SJSA1 (cell line): ENCODE measurements at regions not wholly inside any gene's neighbourhood (a gene's known extent, or its start where the extent isn't known, plus 50 kb on each side); places are given as distances from the start of the nearest gene placed in this dataset.

Experiments
- DNase-seq, 2 experiments: peaks; one replicate each; pipeline ENCODE4 v3.0.0-alpha.2; 2015 to 2020; ENCODE audit warnings: low spot score in 2 of 2, low read depth in 1 of 2
- H3K27ac ChIP-seq: fragments of 250-450 bp; sonication (Bioruptor Pico); 2 replicates; pipeline ENCODE4 v1.5.1; 2020; ENCODE audit warnings: mild to moderate bottlenecking, moderate library complexity
- H3K27me3 ChIP-seq: fragments of 250-450 bp; sonication (Bioruptor Pico); replicated peaks from 2 replicates; pipeline ENCODE4 v1.5.1; 2020; ENCODE audit warnings: mild to moderate bottlenecking, moderate library complexity
- H3K36me3 ChIP-seq: fragments of 250-450 bp; sonication (Bioruptor Pico); 2 replicates; pipeline ENCODE4 v1.5.1; 2020; ENCODE audit warnings: mild to moderate bottlenecking
- H3K4me1 ChIP-seq: fragments of 250-450 bp; sonication (Bioruptor Pico); replicated peaks from 2 replicates; pipeline ENCODE4 v1.6.1; 2021; ENCODE audit warnings: mild to moderate bottlenecking
- H3K4me3 ChIP-seq: fragments of 250-450 bp; sonication (Bioruptor Pico); 2 replicates; pipeline ENCODE4 v1.5.1; 2020; ENCODE audit warnings: mild to moderate bottlenecking
- H3K9me3 ChIP-seq: fragments of 250-450 bp; sonication (Bioruptor Pico); replicated peaks from 2 replicates; pipeline ENCODE4 v1.5.1; 2020; ENCODE audit warnings: mild to moderate bottlenecking

GRCh38 chr11:112841729-112842128 is 119.5 kb upstream of the NCAM1 start:
- no peaks in the 10 kb centered on the region for H3K27me3 ChIP-seq
- peaks cover 13% of the 10 kb centered on the region for H3K4me1 ChIP-seq
- no peaks in the 10 kb centered on the region for H3K36me3 ChIP-seq
- H3K4me3 ChIP-seq = no peak overlapping the region
- no peak for DNase-seq
- no peaks in the 10 kb centered on the region for H3K9me3 ChIP-seq
- H3K27ac ChIP-seq = no peak overlapping the region

- peaks cover 13% of the 10 kb centered on the region for H3K4me1 ChIP-seq
- no peaks in the 10 kb centered on the region for H3K9me3 ChIP-seq
- H3K36me3 ChIP-seq = no peaks in the 10 kb centered on the region
- no peak overlapping the region for H3K4me3 ChIP-seq
- no peak overlapping the region for H3K27ac ChIP-seq
- H3K27me3 ChIP-seq = no peaks in the 10 kb centered on the region
- DNase-seq = no peak
Observed at GRCh38 chr11:112842151-112842550, 119.1 kb upstream of the NCAM1 start.

- DNase-seq = peak; percentile 57 to 72
- Histone ChIP-seq H3K27ac (peak overlapping the region; percentile 77), H3K4me1 (peaks cover 13% of the 10 kb centered on the region), H3K9me3 (no peaks in the 10 kb centered on the region), H3K27me3 (no peaks in the 10 kb centered on the region), H3K36me3 (no peaks in the 10 kb centered on the region), H3K4me3 (no peak overlapping the region)
Observed at GRCh38 chr11:112844517-112844916, 116.7 kb upstream of the NCAM1 start.

- H3K27me3 ChIP-seq = no peaks in the 10 kb centered on the region
- no peak for DNase-seq
- H3K4me3 ChIP-seq = no peak overlapping the region
Observed at GRCh38 chr11:112847568-112847967, 113.7 kb upstream of the NCAM1 start.

GRCh38 chr11:112852143-112852866 is 108.9 kb upstream of the NCAM1 start:
- peak in 1 of 2 experiments; percentile 49 for DNase-seq
- peaks cover 14% of the 10 kb centered on the region for H3K4me1 ChIP-seq
- H3K27me3 ChIP-seq = no peaks in the 10 kb centered on the region
- H3K27ac ChIP-seq = no peak overlapping the region
- no peak overlapping the region for H3K4me3 ChIP-seq
- H3K9me3 ChIP-seq = no peaks in the 10 kb centered on the region
- no peaks in the 10 kb centered on the region for H3K36me3 ChIP-seq

More at GRCh38 chr11:112847568-112847967, 113.7 kb upstream of the NCAM1 start:
- Histone ChIP-seq H3K9me3 (no peaks in the 10 kb centered on the region), H3K36me3 (no peaks in the 10 kb centered on the region), H3K27ac (no peak overlapping the region), H3K4me1 (peaks cover 21% of the 10 kb centered on the region)

- H3K27me3 ChIP-seq = no peaks in the 10 kb centered on the region
- no peaks in the 10 kb centered on the region for H3K36me3 ChIP-seq
- H3K27ac ChIP-seq = no peak overlapping the region
- DNase-seq = no peak
- H3K9me3 ChIP-seq = no peaks in the 10 kb centered on the region
- peaks cover 14% of the 10 kb centered on the region for H3K4me1 ChIP-seq
- H3K4me3 ChIP-seq = no peak overlapping the region
Observed at GRCh38 chr11:112856133-112856532, 105.1 kb upstream of the NCAM1 start.

- Histone ChIP-seq H3K27ac (no peak overlapping the region), H3K4me1 (peaks cover 14% of the 10 kb centered on the region), H3K4me3 (no peak overlapping the region), H3K27me3 (no peaks in the 10 kb centered on the region), H3K36me3 (no peaks in the 10 kb centered on the region), H3K9me3 (no peaks in the 10 kb centered on the region)
- no peak for DNase-seq
Observed at GRCh38 chr11:112856591-112856990, 104.6 kb upstream of the NCAM1 start.

GRCh38 chr11:112858289-112859023 is 102.8 kb upstream of the NCAM1 start:
- H3K36me3 ChIP-seq = no peaks in the 10 kb centered on the region
- DNase-seq = no peak
- H3K9me3 ChIP-seq = no peaks in the 10 kb centered on the region
- H3K27ac ChIP-seq = no peak overlapping the region
- no peak overlapping the region for H3K4me3 ChIP-seq
- H3K4me1 ChIP-seq = no peaks in the 10 kb centered on the region
- no peaks in the 10 kb centered on the region for H3K27me3 ChIP-seq

GRCh38 chr11:112859787-112860186 is 101.4 kb upstream of the NCAM1 start:
- DNase-seq = no peak
- Histone ChIP-seq H3K27me3 (no peaks in the 10 kb centered on the region), H3K27ac (no peak overlapping the region), H3K9me3 (no peaks in the 10 kb centered on the region), H3K4me3 (no peak overlapping the region), H3K36me3 (no peaks in the 10 kb centered on the region), H3K4me1 (no peaks in the 10 kb centered on the region)

- no peak overlapping the region for H3K4me3 ChIP-seq
- no peaks in the 10 kb centered on the region for H3K9me3 ChIP-seq
- H3K4me1 ChIP-seq = no peaks in the 10 kb centered on the region
- no peak for DNase-seq
- no peaks in the 10 kb centered on the region for H3K27me3 ChIP-seq
- no peak overlapping the region for H3K27ac ChIP-seq
- no peaks in the 10 kb centered on the region for H3K36me3 ChIP-seq
Observed at GRCh38 chr11:112861356-112861755, 99.9 kb upstream of the NCAM1 start.

GRCh38 chr11:112863305-112863704 is 97.9 kb upstream of the NCAM1 start:
- H3K27ac ChIP-seq = no peak overlapping the region
- no peaks in the 10 kb centered on the region for H3K36me3 ChIP-seq
- H3K4me1 ChIP-seq = no peaks in the 10 kb centered on the region

GRCh38 chr11:112864672-112865071 is 96.5 kb upstream of the NCAM1 start:
- H3K27me3 ChIP-seq = no peaks in the 10 kb centered on the region
- H3K4me1 ChIP-seq = no peaks in the 10 kb centered on the region
- no peak overlapping the region for H3K27ac ChIP-seq
- no peaks in the 10 kb centered on the region for H3K9me3 ChIP-seq
- H3K36me3 ChIP-seq = no peaks in the 10 kb centered on the region
- no peak overlapping the region for H3K4me3 ChIP-seq
- DNase-seq = no peak

More at GRCh38 chr11:112863305-112863704, 97.9 kb upstream of the NCAM1 start:
- H3K27me3 ChIP-seq = no peaks in the 10 kb centered on the region
- H3K4me3 ChIP-seq = no peak overlapping the region
- no peak for DNase-seq
- no peaks in the 10 kb centered on the region for H3K9me3 ChIP-seq

- H3K4me1 ChIP-seq = no peaks in the 10 kb centered on the region
Observed at GRCh38 chr11:112871909-112872500, 89.2 kb upstream of the NCAM1 start.

GRCh38 chr11:112874980-112875379 is 86.2 kb upstream of the NCAM1 start:
- H3K4me3 ChIP-seq = no peak overlapping the region
- no peaks in the 10 kb centered on the region for H3K27me3 ChIP-seq
- no peaks in the 10 kb centered on the region for H3K4me1 ChIP-seq
- no peaks in the 10 kb centered on the region for H3K36me3 ChIP-seq
- DNase-seq = no peak
- no peak overlapping the region for H3K27ac ChIP-seq
- H3K9me3 ChIP-seq = no peaks in the 10 kb centered on the region

More at GRCh38 chr11:112871909-112872500, 89.2 kb upstream of the NCAM1 start:
- Histone ChIP-seq H3K36me3 (no peaks in the 10 kb centered on the region), H3K27me3 (no peaks in the 10 kb centered on the region), H3K27ac (no peak overlapping the region), H3K9me3 (no peaks in the 10 kb centered on the region), H3K4me3 (no peak overlapping the region)
- no peak for DNase-seq
